Prostate gland (tissue), 2 donors: ENCODE measurements at regions not wholly inside any gene's neighbourhood (a gene's known extent, or its start where the extent isn't known, plus 50 kb on each side); places are given as distances from the start of the nearest gene placed in this dataset.

ENCODE experiments used
- CTCF ChIP-seq, 4 experiments: fragments of 200-600 bp in 2 of 4; fragments of 450-650 bp in 2 of 4; sonication (generic) in 2 of 4; IDR thresholded peaks; 1 replicate in 3 of 4; 2 replicates in 1 of 4; pipeline ENCODE4 v1.5.1; 2016 to 2019; ENCODE audit warnings: antibody characterized with exemption in 4 of 4, mild to moderate bottlenecking in 2 of 4, moderate library complexity in 2 of 4
- POLR2A ChIP-seq: fragments of 450-650 bp; IDR thresholded peaks from one replicate; pipeline ENCODE4 v1.6.1; 2016; ENCODE audit warnings: antibody characterized with exemption, mild to moderate bottlenecking
- POLR2AphosphoS5 ChIP-seq: sonication (generic); formaldehyde crosslinking; IDR thresholded peaks from one replicate; pipeline ENCODE4 v1.6.1; 2017; ENCODE audit warnings: antibody characterized with exemption

GRCh38 chr1:190908691-190909090 is 431.0 kb upstream of the BRINP3 start:
- TF ChIP-seq CTCF (IDR thresholded peaks at IDR 0.05) (no peak), POLR2A (no peak), POLR2AphosphoS5 (no peak)
